H9 (cell line): ENCODE measurements at regions not wholly inside any gene's neighbourhood (a gene's known extent, or its start where the extent isn't known, plus 50 kb on each side); places are given as distances from the start of the nearest gene placed in this dataset.

Source experiments
- DNase-seq: peaks from one replicate; pipeline ENCODE4 v3.0.0-alpha.2; 2017
- H2AFZ ChIP-seq: one replicate; pipeline ENCODE4 v1.6.1; 2013; ENCODE audit warnings: mild to moderate bottlenecking, low read length, control low read depth, moderate library complexity
- H2AK5ac ChIP-seq: 2 replicates; pipeline ENCODE4 v1.6.1; 2013; ENCODE audit warnings: low read length, control low read depth, mixed read lengths; ENCODE audit not compliant: insufficient read length
- H2BK120ac ChIP-seq: one replicate; pipeline ENCODE4 v1.6.1; 2013; ENCODE audit warnings: low read depth, mild to moderate bottlenecking, low read length, control low read depth, inconsistent platforms; ENCODE audit not compliant: poor library complexity, severe bottlenecking
- H2BK12ac ChIP-seq: 2 replicates; pipeline ENCODE4 v1.6.1; 2013; ENCODE audit warnings: low read length, control low read depth, mixed read lengths, low read depth; ENCODE audit not compliant: insufficient read length
- H2BK15ac ChIP-seq: 2 replicates; pipeline ENCODE4 v1.6.1; 2013; ENCODE audit warnings: low read depth, low read length, control low read depth
- H2BK20ac ChIP-seq: one replicate; pipeline ENCODE4 v1.6.1; 2013; ENCODE audit warnings: low read depth, mild to moderate bottlenecking, low read length, control low read depth, inconsistent platforms; ENCODE audit not compliant: poor library complexity, severe bottlenecking
- H2BK5ac ChIP-seq: 2 replicates; pipeline ENCODE4 v1.6.1; 2013; ENCODE audit warnings: low read length, control low read depth, mixed read lengths; ENCODE audit not compliant: insufficient read length
- H3K14ac ChIP-seq: 2 replicates; pipeline ENCODE4 v1.6.1; 2013; ENCODE audit warnings: low read length, control low read depth; ENCODE audit not compliant: insufficient read depth
- H3K18ac ChIP-seq: 2 replicates; pipeline ENCODE4 v1.6.1; 2013; ENCODE audit warnings: low read depth, mild to moderate bottlenecking, mixed read lengths, low read length, control low read depth; ENCODE audit not compliant: insufficient read length
- H3K23ac ChIP-seq: 2 replicates; pipeline ENCODE4 v1.6.1; 2013; ENCODE audit warnings: low read length, control low read depth, mixed read lengths, low read depth; ENCODE audit not compliant: insufficient read length
- H3K23me2 ChIP-seq: 2 replicates; pipeline ENCODE4 v1.6.1; 2013; ENCODE audit warnings: low read depth, mild to moderate bottlenecking, mixed read lengths, low read length, control low read depth; ENCODE audit not compliant: insufficient read length, poor library complexity, severe bottlenecking
- H3K27ac ChIP-seq: 2 replicates; pipeline ENCODE4 v1.5.1; 2013; ENCODE audit warnings: low read length, control low read depth, mixed read lengths, low read depth; ENCODE audit not compliant: insufficient read length
- H3K27me3 ChIP-seq: 2 replicates; pipeline ENCODE4 v1.6.1; 2013; ENCODE audit warnings: low read length, control low read depth, inconsistent platforms; ENCODE audit not compliant: insufficient read depth
- H3K4ac ChIP-seq: 2 replicates; pipeline ENCODE4 v1.6.1; 2013; ENCODE audit warnings: low read depth, mild to moderate bottlenecking, control low read depth, inconsistent platforms, low read length, moderate library complexity
- H3K4me1 ChIP-seq: 2 replicates; pipeline ENCODE4 v1.6.1; 2013; ENCODE audit warnings: low read length, control low read depth, inconsistent platforms; ENCODE audit not compliant: insufficient read depth
- H3K4me2 ChIP-seq: 2 replicates; pipeline ENCODE4 v1.6.1; 2013; ENCODE audit warnings: low read length, control low read depth, mixed read lengths; ENCODE audit not compliant: insufficient read length, insufficient read depth
- H3K56ac ChIP-seq: 2 replicates; pipeline ENCODE4 v1.6.1; 2013; ENCODE audit warnings: low read depth, mild to moderate bottlenecking, mixed read lengths, low read length, control low read depth; ENCODE audit not compliant: insufficient read length
- H3K79me1 ChIP-seq: 2 replicates; pipeline ENCODE4 v1.6.1; 2013; ENCODE audit warnings: low read depth, mild to moderate bottlenecking, moderate library complexity, low read length, control low read depth, inconsistent platforms; ENCODE audit not compliant: insufficient read depth, poor library complexity, severe bottlenecking
- H3K79me2 ChIP-seq: 2 replicates; pipeline ENCODE4 v1.6.1; 2013; ENCODE audit warnings: low read length, control low read depth, inconsistent platforms; ENCODE audit not compliant: insufficient read depth
- H3K9ac ChIP-seq: 2 replicates; pipeline ENCODE4 v1.6.1; 2013; ENCODE audit warnings: low read length, control low read depth, mixed read lengths; ENCODE audit not compliant: insufficient read length; ENCODE audit errors: extremely low read depth
- H3K9me3 ChIP-seq: one replicate; pipeline ENCODE4 v1.6.1; 2013; ENCODE audit warnings: low read depth, low read length, inconsistent platforms; ENCODE audit not compliant: control insufficient read depth
- H3T11ph ChIP-seq: one replicate; pipeline ENCODE4 v1.6.1; 2013; ENCODE audit warnings: mild to moderate bottlenecking, low read length, control low read depth, inconsistent platforms
- H4K20me1 ChIP-seq: one replicate; pipeline ENCODE4 v1.6.1; 2013; ENCODE audit not compliant: control insufficient read depth, insufficient read length, insufficient read depth
- H4K5ac ChIP-seq: 2 replicates; pipeline ENCODE4 v1.6.1; 2013; ENCODE audit warnings: low read depth, mild to moderate bottlenecking, mixed read lengths, low read length, control low read depth; ENCODE audit not compliant: insufficient read length
- H4K8ac ChIP-seq: replicated peaks from 2 replicates; pipeline ENCODE4 v1.6.1; 2013; ENCODE audit warnings: low read length, control low read depth, mixed read lengths, low read depth; ENCODE audit not compliant: insufficient read length
- H4K91ac ChIP-seq: 2 replicates; pipeline ENCODE4 v1.6.1; 2013; ENCODE audit warnings: low read depth, mild to moderate bottlenecking, moderate library complexity, mixed read lengths, low read length, control low read depth; ENCODE audit not compliant: insufficient read length
- H3K27ac Mint-ChIP-seq, 3 experiments: 2 replicates in 2 of 3; 3 replicates in 1 of 3; pipeline ENCODE4 v1.8.0; 2020 to 2021; ENCODE audit warnings: mixed read lengths in 3 of 3, mild to moderate bottlenecking in 1 of 3, moderate library complexity in 1 of 3
- H3K27me3 Mint-ChIP-seq: 2 replicates; pipeline ENCODE4 v1.8.0; 2021; ENCODE audit warnings: low read depth, mild to moderate bottlenecking, moderate library complexity, mixed read lengths
- H3K36me3 Mint-ChIP-seq, 3 experiments: 2 replicates in 2 of 3; 3 replicates in 1 of 3; pipeline ENCODE4 v1.8.0; 2020 to 2021; ENCODE audit warnings: low read depth in 3 of 3, mixed read lengths in 3 of 3; ENCODE audit not compliant: insufficient read depth in 1 of 3
- H3K4me1 Mint-ChIP-seq, 2 experiments: 2 replicates each; pipeline ENCODE4 v1.8.0; 2020; ENCODE audit warnings: mixed read lengths in 2 of 2
- H3K4me3 Mint-ChIP-seq, 2 experiments: 2 replicates in 1 of 2; 3 replicates in 1 of 2; pipeline ENCODE4 v1.8.0; 2020 to 2021; ENCODE audit warnings: mild to moderate bottlenecking in 2 of 2, mixed read lengths in 2 of 2, moderate library complexity in 1 of 2
- H3K9me3 Mint-ChIP-seq, 2 experiments: 2 replicates in 1 of 2; 3 replicates in 1 of 2; pipeline ENCODE4 v1.8.0; 2020; ENCODE audit warnings: mild to moderate bottlenecking in 2 of 2, mixed read lengths in 2 of 2, moderate library complexity in 1 of 2
- WGBS: extraction: QIAGEN DNeasy Blood & Tissue Kit; methylation state at CpG from one replicate; pipeline ENCODE4 v1.1.7; 2013; ENCODE audit warnings: missing lambda C conversion rate, low lambda C conversion rate, mixed read lengths; ENCODE audit not compliant: insufficient read length; ENCODE audit errors: extremely low coverage; 5-methylcytosine and 5-hydroxymethylcytosine counted together
- TF ChIP-seq, protein P1 (sequence below): fragments of 200-600 bp; sonication (generic); conservative IDR thresholded peaks from 3 replicates; pipeline ENCODE4 v1.8.0; 2021; ENCODE audit warnings: antibody characterized with exemption, mild to moderate bottlenecking

DNA sequence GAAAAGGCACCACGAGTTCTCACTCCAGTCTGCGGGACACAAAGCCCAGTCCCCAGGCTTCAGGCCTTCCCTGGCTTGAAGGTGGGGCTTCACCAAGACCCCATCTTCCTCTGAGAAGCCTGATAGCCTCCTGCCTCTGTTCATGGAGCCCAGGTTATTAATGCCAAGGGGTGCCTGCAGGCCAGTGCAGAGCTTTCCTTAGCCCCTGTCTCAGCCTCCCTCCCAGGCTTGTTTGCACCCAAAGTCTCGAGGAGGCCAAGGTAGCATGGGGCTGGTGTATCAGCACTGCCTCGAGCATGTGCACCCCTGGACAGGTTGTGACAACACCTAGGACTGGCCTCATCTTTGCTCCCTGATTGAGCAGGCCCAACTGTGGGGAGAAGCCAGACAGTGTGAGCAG, 108.1 kb upstream of the PCDH15 start:
- Histone ChIP-seq H4K8ac (no peak overlapping the region), H3K23ac (no peak overlapping the region), H3T11ph (no peak overlapping the region), H4K91ac (no peak overlapping the region), H3K4me1 (no peaks in the 10 kb centered on the region), H2BK12ac (no peak overlapping the region), H2AFZ (no peak overlapping the region), H2AK5ac (no peak overlapping the region), H2BK15ac (no peak overlapping the region), H4K5ac (no peak overlapping the region), H3K4me2 (no peak overlapping the region), H3K9ac (no peak overlapping the region), H2BK5ac (no peak overlapping the region), H2BK120ac (no peak overlapping the region), H3K14ac (no peak overlapping the region), H3K9me3 (no peaks in the 10 kb centered on the region), H4K20me1 (no peaks in the 10 kb centered on the region), H3K79me1 (no peaks in the 10 kb centered on the region), H2BK20ac (no peak overlapping the region), H3K79me2 (no peaks in the 10 kb centered on the region), H3K27me3 (no peaks in the 10 kb centered on the region), H3K56ac (no peak overlapping the region), H3K27ac (no peak overlapping the region), H3K23me2 (no peaks in the 10 kb centered on the region), H3K4ac (no peak overlapping the region), H3K18ac (no peak overlapping the region)
- TF ChIP-seq, protein P1, sequence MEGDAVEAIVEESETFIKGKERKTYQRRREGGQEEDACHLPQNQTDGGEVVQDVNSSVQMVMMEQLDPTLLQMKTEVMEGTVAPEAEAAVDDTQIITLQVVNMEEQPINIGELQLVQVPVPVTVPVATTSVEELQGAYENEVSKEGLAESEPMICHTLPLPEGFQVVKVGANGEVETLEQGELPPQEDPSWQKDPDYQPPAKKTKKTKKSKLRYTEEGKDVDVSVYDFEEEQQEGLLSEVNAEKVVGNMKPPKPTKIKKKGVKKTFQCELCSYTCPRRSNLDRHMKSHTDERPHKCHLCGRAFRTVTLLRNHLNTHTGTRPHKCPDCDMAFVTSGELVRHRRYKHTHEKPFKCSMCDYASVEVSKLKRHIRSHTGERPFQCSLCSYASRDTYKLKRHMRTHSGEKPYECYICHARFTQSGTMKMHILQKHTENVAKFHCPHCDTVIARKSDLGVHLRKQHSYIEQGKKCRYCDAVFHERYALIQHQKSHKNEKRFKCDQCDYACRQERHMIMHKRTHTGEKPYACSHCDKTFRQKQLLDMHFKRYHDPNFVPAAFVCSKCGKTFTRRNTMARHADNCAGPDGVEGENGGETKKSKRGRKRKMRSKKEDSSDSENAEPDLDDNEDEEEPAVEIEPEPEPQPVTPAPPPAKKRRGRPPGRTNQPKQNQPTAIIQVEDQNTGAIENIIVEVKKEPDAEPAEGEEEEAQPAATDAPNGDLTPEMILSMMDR = no peak
- H3K9me3 Mint-ChIP-seq = peaks cover 24 to 25% of the 10 kb centered on the region in 2 experiments
- H3K36me3 Mint-ChIP-seq = peaks cover 9 to 20% (median 17%) of the 10 kb centered on the region in 3 experiments
- no peak overlapping the region for H3K4me3 Mint-ChIP-seq
- H3K4me1 Mint-ChIP-seq = peaks cover 7 to 8% of the 10 kb centered on the region in 2 experiments
- no peak for DNase-seq
- H3K27ac Mint-ChIP-seq = no peak overlapping the region
- WGBS = no CpG with 5 or more reads among the region's 4 CpGs
- H3K27me3 Mint-ChIP-seq = no peaks in the 10 kb centered on the region
